Ovary (tissue), 3 donors: ENCODE measurements at regions not wholly inside any gene's neighbourhood (a gene's known extent, or its start where the extent isn't known, plus 50 kb on each side); places are given as distances from the start of the nearest gene placed in this dataset.

ENCODE experiments used
- POLR2A ChIP-seq: fragments of 450-650 bp; IDR thresholded peaks from one replicate; pipeline ENCODE4 v1.6.1; 2017; ENCODE audit warnings: antibody characterized with exemption, mild to moderate bottlenecking, moderate library complexity
- TF ChIP-seq, protein P1 (sequence below), 3 donors: fragments of 450-650 bp in 2 of 3; fragments of 200-600 bp in 1 of 3; IDR thresholded peaks; one replicate each; pipeline versions ENCODE4 v1.5.1 to v1.8.0; 2016 to 2022; ENCODE audit warnings: antibody characterized with exemption in 3 of 3, mild to moderate bottlenecking in 1 of 3
- donor health status: DM: no; HTN: no; CAD: no.

GRCh38 chr15:62612183-62612733, 430.3 kb upstream of the TPM1 start:
- TF ChIP-seq, protein P1, sequence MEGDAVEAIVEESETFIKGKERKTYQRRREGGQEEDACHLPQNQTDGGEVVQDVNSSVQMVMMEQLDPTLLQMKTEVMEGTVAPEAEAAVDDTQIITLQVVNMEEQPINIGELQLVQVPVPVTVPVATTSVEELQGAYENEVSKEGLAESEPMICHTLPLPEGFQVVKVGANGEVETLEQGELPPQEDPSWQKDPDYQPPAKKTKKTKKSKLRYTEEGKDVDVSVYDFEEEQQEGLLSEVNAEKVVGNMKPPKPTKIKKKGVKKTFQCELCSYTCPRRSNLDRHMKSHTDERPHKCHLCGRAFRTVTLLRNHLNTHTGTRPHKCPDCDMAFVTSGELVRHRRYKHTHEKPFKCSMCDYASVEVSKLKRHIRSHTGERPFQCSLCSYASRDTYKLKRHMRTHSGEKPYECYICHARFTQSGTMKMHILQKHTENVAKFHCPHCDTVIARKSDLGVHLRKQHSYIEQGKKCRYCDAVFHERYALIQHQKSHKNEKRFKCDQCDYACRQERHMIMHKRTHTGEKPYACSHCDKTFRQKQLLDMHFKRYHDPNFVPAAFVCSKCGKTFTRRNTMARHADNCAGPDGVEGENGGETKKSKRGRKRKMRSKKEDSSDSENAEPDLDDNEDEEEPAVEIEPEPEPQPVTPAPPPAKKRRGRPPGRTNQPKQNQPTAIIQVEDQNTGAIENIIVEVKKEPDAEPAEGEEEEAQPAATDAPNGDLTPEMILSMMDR (IDR thresholded peaks at IDR 0.05) = no peak
- no peak for TF ChIP-seq POLR2A
